ENCODE measurements at regions not wholly inside any gene's neighbourhood (a gene's known extent, or its start where the extent isn't known, plus 50 kb on each side); places are given as distances from the start of the nearest gene placed in this dataset.

DNA sequence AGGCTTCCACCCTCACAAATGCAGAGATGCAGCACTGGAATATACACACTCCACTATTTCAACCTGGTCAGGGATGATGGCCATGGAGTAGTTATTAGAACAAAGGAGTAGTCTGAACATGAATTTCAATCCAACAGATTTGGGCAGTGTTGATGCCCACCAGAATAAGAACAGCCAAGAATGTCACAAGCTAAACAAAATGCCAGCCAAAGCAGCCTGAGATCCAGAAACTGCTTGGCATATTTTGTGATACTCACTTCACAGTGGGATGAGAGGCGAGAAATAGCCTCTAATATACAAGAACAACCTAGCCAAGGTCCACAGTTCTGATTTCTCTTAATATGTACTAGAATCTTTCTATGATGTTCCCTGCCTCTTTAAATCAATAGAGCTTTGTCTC lies 58.6 kb upstream of the KLF7 start:
- DNase-seq (ENCODE audit: low read depth) = no peak
- Histone ChIP-seq H3K36me3 (ENCODE audit: control insufficient read depth, insufficient read depth, low read length) (no peaks in the 10 kb centered on the region), H3K4me3 (ENCODE audit: low read depth, low read length) (no peak overlapping the region), H3K27me3 (ENCODE audit: control insufficient read depth, insufficient read depth, low read length) (no peaks in the 10 kb centered on the region)
- TF ChIP-seq, protein P1, sequence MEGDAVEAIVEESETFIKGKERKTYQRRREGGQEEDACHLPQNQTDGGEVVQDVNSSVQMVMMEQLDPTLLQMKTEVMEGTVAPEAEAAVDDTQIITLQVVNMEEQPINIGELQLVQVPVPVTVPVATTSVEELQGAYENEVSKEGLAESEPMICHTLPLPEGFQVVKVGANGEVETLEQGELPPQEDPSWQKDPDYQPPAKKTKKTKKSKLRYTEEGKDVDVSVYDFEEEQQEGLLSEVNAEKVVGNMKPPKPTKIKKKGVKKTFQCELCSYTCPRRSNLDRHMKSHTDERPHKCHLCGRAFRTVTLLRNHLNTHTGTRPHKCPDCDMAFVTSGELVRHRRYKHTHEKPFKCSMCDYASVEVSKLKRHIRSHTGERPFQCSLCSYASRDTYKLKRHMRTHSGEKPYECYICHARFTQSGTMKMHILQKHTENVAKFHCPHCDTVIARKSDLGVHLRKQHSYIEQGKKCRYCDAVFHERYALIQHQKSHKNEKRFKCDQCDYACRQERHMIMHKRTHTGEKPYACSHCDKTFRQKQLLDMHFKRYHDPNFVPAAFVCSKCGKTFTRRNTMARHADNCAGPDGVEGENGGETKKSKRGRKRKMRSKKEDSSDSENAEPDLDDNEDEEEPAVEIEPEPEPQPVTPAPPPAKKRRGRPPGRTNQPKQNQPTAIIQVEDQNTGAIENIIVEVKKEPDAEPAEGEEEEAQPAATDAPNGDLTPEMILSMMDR (IDR thresholded peaks at IDR 0.05; ENCODE audit: insufficient read depth, low read length, poor library complexity, severe bottlenecking) = no peak

GRCh38 chr2:207224791-207225482 lies 59.2 kb upstream of the KLF7 start:
- H3K4me3 ChIP-seq (ENCODE audit: low read depth, low read length) = no peak overlapping the region
- no peaks in the 10 kb centered on the region for H3K36me3 ChIP-seq (ENCODE audit: control insufficient read depth, insufficient read depth, low read length)
- H3K27me3 ChIP-seq (ENCODE audit: control insufficient read depth, insufficient read depth, low read length) = no peaks in the 10 kb centered on the region
- TF ChIP-seq, protein P1 (IDR thresholded peaks at IDR 0.05; ENCODE audit: insufficient read depth, low read length, poor library complexity, severe bottlenecking) = no peak
- DNase-seq (ENCODE audit: low read depth) = no peak

- Histone ChIP-seq H3K4me3 (ENCODE audit: low read depth, low read length) (no peak overlapping the region), H3K27me3 (ENCODE audit: control insufficient read depth, insufficient read depth, low read length) (no peaks in the 10 kb centered on the region), H3K36me3 (ENCODE audit: control insufficient read depth, insufficient read depth, low read length) (no peaks in the 10 kb centered on the region)
- DNase-seq (ENCODE audit: low read depth) = no peak
- TF ChIP-seq, protein P1 (IDR thresholded peaks at IDR 0.05; ENCODE audit: insufficient read depth, low read length, poor library complexity, severe bottlenecking) = no peak
Measured at GRCh38 chr2:207225773-207226172, 60.0 kb upstream of the KLF7 start.

DNA sequence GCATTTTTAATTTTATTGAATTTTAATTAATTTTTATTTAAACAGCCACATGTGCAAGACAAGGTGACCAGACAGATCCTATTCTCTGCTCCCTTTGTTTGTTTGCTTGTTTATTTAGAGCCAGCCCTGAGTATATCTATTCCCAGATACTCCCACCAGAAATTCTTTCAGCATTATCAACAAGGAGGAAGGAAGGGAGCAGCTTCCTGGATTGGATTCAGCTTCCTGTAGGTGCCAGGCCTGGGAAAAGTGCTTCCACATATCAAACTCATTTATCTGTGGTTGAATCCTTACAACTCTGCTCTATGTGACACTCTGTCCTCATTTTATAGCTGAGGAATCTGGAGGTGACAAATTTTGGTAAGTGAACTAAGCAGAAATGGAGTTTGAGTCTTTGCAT lies 60.5 kb upstream of the KLF7 start:
- DNase-seq (ENCODE audit: low read depth) = no peak
- Histone ChIP-seq H3K27me3 (ENCODE audit: control insufficient read depth, insufficient read depth, low read length) (no peaks in the 10 kb centered on the region), H3K4me3 (ENCODE audit: low read depth, low read length) (no peak overlapping the region), H3K36me3 (ENCODE audit: control insufficient read depth, insufficient read depth, low read length) (no peaks in the 10 kb centered on the region)
- TF ChIP-seq, protein P1 (IDR thresholded peaks at IDR 0.05; ENCODE audit: insufficient read depth, low read length, poor library complexity, severe bottlenecking) = no peak

- Histone ChIP-seq H3K36me3 (ENCODE audit: control insufficient read depth, insufficient read depth, low read length) (no peaks in the 10 kb centered on the region), H3K27me3 (ENCODE audit: control insufficient read depth, insufficient read depth, low read length) (no peaks in the 10 kb centered on the region), H3K4me3 (ENCODE audit: low read depth, low read length) (no peak overlapping the region)
- DNase-seq (ENCODE audit: low read depth) = no peak
- TF ChIP-seq, protein P1 (IDR thresholded peaks at IDR 0.05; ENCODE audit: insufficient read depth, low read length, poor library complexity, severe bottlenecking) = no peak
Measured at GRCh38 chr2:207226671-207227061, 60.9 kb upstream of the KLF7 start.

Measured in kidney epithelial cell (primary cell).